ENCODE measurements at regions not wholly inside any gene's neighbourhood (a gene's known extent, or its start where the extent isn't known, plus 50 kb on each side); places are given as distances from the start of the nearest gene placed in this dataset.

- no peak for DNase-seq (ENCODE audit: low read depth in 2 of 2)
These were observed 98.9 kb downstream of the BCOR start for GRCh38 chrX:39998636-39999406.

All from dermis microvascular lymphatic vessel endothelial cell (primary cell).